DND-41 (cell line): ENCODE measurements at regions not wholly inside any gene's neighbourhood (a gene's known extent, or its start where the extent isn't known, plus 50 kb on each side); places are given as distances from the start of the nearest gene placed in this dataset.

ENCODE experiments used
- ATAC-seq: fragments of 200-7000 bp; cut with Tn5 transposase; 3 replicates; pipeline ENCODE4 v1.9.1; 2021; ENCODE audit warnings: low read depth; ENCODE audit not compliant: insufficient read depth
- DNase-seq: peaks from one replicate; pipeline ENCODE4 v3.0.0-alpha.2; 2020
- H2AFZ ChIP-seq: 2 replicates; pipeline ENCODE4 v1.6.0; 2012; ENCODE audit warnings: low read depth, low read length
- H3K27ac ChIP-seq: 2 replicates; pipeline ENCODE4 v1.5.1; 2012; ENCODE audit warnings: low read length, inconsistent platforms
- H3K27me3 ChIP-seq: fragments of 200-600 bp; sonication (generic); 2 replicates; pipeline ENCODE4 v1.6.0; 2012; ENCODE audit warnings: low read length, mild to moderate bottlenecking, inconsistent platforms; ENCODE audit not compliant: insufficient read depth, poor library complexity
- H3K36me3 ChIP-seq: 2 replicates; pipeline ENCODE4 v1.5.1; 2012; ENCODE audit warnings: low read length, inconsistent platforms; ENCODE audit not compliant: insufficient read depth
- H3K4me1 ChIP-seq: 2 replicates; pipeline ENCODE4 v1.5.1; 2012; ENCODE audit warnings: mild to moderate bottlenecking, low read length; ENCODE audit not compliant: insufficient read depth
- H3K4me2 ChIP-seq: 2 replicates; pipeline ENCODE4 v1.6.0; 2012; ENCODE audit warnings: mild to moderate bottlenecking, moderate library complexity, low read length, inconsistent platforms; ENCODE audit not compliant: insufficient read depth
- H3K4me3 ChIP-seq, 2 experiments: fragments of 200-600 bp in 1 of 2; shearing (Covaris generic) in 1 of 2; 2 replicates each; pipeline ENCODE4 v1.5.1; 2012 to 2016; ENCODE audit warnings: inconsistent platforms in 2 of 2, low read length in 2 of 2, mild to moderate bottlenecking in 2 of 2, low read depth in 1 of 2, moderate library complexity in 1 of 2
- H3K79me2 ChIP-seq: 2 replicates; pipeline ENCODE4 v1.6.0; 2012; ENCODE audit warnings: low read length, inconsistent platforms; ENCODE audit not compliant: insufficient read depth
- H3K9ac ChIP-seq: 2 replicates; pipeline ENCODE4 v1.6.0; 2012; ENCODE audit warnings: low read depth, mild to moderate bottlenecking, inconsistent platforms, low read length, moderate library complexity
- H3K9me3 ChIP-seq: 2 replicates; pipeline ENCODE4 v1.5.1; 2012; ENCODE audit warnings: low read length, moderate library complexity, mild to moderate bottlenecking, inconsistent platforms; ENCODE audit not compliant: insufficient read depth, severe bottlenecking
- H4K20me1 ChIP-seq: 2 replicates; pipeline ENCODE4 v1.6.0; 2012; ENCODE audit warnings: low read length; ENCODE audit not compliant: insufficient read depth
- EZH2 ChIP-seq: IDR thresholded peaks from 3 replicates; pipeline ENCODE4 v1.6.1; 2012; ENCODE audit warnings: borderline replicate concordance, low read depth, mild to moderate bottlenecking, moderate library complexity, low read length, inconsistent platforms; ENCODE audit not compliant: severe bottlenecking
- TF ChIP-seq, protein P1 (sequence below): IDR thresholded peaks from 2 replicates; pipeline ENCODE4 v1.5.1; 2012; ENCODE audit warnings: borderline replicate concordance, low read length, moderate library complexity, mild to moderate bottlenecking; ENCODE audit not compliant: poor library complexity, severe bottlenecking; ENCODE audit errors: extremely low read depth

GRCh38 chr4:64014647-64015046, 394.6 kb downstream of the TECRL start:
- H3K4me1 ChIP-seq, result no peaks in the 10 kb centered on the region
- ATAC-seq, result no peak

DNA sequence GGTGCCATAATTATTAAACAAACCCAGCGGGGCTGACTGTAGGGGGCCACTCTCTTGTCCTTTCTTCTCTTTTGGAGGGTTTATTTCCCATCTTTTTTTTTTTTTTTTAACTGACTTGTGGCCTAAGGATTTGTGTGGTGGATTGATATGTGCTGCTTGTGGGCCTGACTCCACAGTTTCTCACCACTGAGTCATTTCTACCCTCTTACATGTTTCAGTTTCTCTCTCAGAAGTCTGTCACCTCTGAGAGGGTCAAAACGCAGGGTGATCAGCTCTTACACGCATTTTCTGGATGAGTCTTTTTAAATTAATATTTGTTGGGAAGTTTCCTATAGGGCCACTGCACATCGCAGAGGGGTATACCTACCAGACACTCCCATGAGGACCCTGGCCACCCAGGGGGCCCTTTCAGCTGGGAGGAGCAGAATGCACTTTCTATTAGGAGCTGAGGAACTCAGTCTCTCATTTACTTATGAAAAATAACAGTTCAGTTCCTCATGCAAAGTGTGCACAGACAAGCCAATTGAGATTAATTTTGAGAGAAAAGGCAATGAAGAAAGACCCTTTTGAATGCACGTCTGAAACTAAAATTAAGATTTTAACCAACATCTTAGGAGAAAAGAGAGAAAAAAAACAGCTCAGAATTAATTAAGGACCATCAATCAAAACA, 407.9 kb downstream of the TECRL start:
- Histone ChIP-seq H3K27ac (no peak overlapping the region), H3K36me3 (no peaks in the 10 kb centered on the region), H3K4me2 (no peak overlapping the region), H3K9me3 (no peaks in the 10 kb centered on the region), H3K4me1 (no peaks in the 10 kb centered on the region), H3K27me3 (no peaks in the 10 kb centered on the region), H4K20me1 (no peaks in the 10 kb centered on the region), H3K79me2 (no peaks in the 10 kb centered on the region), H2AFZ (no peak overlapping the region), H3K9ac (no peak overlapping the region), H3K4me3 (no peak overlapping the region)
- DNase-seq (no peak), ATAC-seq (no peak)
- TF ChIP-seq, protein P1, sequence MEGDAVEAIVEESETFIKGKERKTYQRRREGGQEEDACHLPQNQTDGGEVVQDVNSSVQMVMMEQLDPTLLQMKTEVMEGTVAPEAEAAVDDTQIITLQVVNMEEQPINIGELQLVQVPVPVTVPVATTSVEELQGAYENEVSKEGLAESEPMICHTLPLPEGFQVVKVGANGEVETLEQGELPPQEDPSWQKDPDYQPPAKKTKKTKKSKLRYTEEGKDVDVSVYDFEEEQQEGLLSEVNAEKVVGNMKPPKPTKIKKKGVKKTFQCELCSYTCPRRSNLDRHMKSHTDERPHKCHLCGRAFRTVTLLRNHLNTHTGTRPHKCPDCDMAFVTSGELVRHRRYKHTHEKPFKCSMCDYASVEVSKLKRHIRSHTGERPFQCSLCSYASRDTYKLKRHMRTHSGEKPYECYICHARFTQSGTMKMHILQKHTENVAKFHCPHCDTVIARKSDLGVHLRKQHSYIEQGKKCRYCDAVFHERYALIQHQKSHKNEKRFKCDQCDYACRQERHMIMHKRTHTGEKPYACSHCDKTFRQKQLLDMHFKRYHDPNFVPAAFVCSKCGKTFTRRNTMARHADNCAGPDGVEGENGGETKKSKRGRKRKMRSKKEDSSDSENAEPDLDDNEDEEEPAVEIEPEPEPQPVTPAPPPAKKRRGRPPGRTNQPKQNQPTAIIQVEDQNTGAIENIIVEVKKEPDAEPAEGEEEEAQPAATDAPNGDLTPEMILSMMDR, result no peak
- no peak for TF ChIP-seq EZH2

More at GRCh38 chr4:64014647-64015046, 394.6 kb downstream of the TECRL start:
- no peak overlapping the region for H3K27ac ChIP-seq
- no peak overlapping the region for H3K9ac ChIP-seq
- H3K4me2 ChIP-seq, result no peak overlapping the region
- H3K36me3 ChIP-seq, result no peaks in the 10 kb centered on the region
- no peak for DNase-seq
- no peaks in the 10 kb centered on the region for H3K27me3 ChIP-seq
- H3K79me2 ChIP-seq, result no peaks in the 10 kb centered on the region
- no peak overlapping the region for H3K4me3 ChIP-seq
- no peak overlapping the region for H2AFZ ChIP-seq
- no peaks in the 10 kb centered on the region for H3K9me3 ChIP-seq
- TF ChIP-seq, protein P1, result no peak
- no peak for TF ChIP-seq EZH2
- H4K20me1 ChIP-seq, result no peaks in the 10 kb centered on the region

DNA sequence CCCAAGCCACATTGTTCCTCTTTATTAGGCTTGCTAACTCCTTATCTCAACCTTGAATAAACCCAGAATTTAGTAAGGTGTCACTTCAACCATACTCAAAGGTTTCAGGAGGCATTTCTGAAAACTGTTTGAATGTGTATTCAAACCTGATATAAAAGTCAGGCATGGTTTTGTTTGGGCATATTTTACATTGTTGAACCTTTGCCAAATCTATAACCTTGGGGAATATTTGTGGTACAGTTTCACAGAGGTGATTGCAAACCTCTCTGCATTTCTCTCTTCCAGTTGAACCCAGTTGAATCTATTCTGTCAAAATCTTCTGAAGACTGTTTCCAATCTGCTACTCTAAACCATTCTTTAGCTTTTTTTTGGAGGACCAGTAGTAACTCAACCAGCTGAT, 409.0 kb downstream of the TECRL start:
- Histone ChIP-seq H3K27me3 (no peaks in the 10 kb centered on the region), H2AFZ (no peak overlapping the region), H3K4me3 (no peak overlapping the region), H4K20me1 (no peaks in the 10 kb centered on the region), H3K9ac (no peak overlapping the region), H3K79me2 (no peaks in the 10 kb centered on the region), H3K27ac (no peak overlapping the region), H3K36me3 (no peaks in the 10 kb centered on the region), H3K4me1 (no peaks in the 10 kb centered on the region), H3K9me3 (no peaks in the 10 kb centered on the region), H3K4me2 (no peak overlapping the region)
- TF ChIP-seq, protein P1, result no peak
- no peak for TF ChIP-seq EZH2
- ATAC-seq (no peak), DNase-seq (no peak)

- H3K9ac ChIP-seq, result no peak overlapping the region
- H3K9me3 ChIP-seq, result peaks cover 5% of the 10 kb centered on the region
- TF ChIP-seq, protein P1, result no peak
- TF ChIP-seq EZH2, result no peak
- H3K27me3 ChIP-seq, result no peaks in the 10 kb centered on the region
- DNase-seq, result no peak
- no peaks in the 10 kb centered on the region for H3K79me2 ChIP-seq
- ATAC-seq, result no peak
- H3K4me3 ChIP-seq, result no peak overlapping the region
- no peak overlapping the region for H3K4me2 ChIP-seq
- H3K36me3 ChIP-seq, result no peaks in the 10 kb centered on the region
- H3K27ac ChIP-seq, result no peak overlapping the region
- H4K20me1 ChIP-seq, result no peaks in the 10 kb centered on the region
- H3K4me1 ChIP-seq, result no peaks in the 10 kb centered on the region
- no peak overlapping the region for H2AFZ ChIP-seq
Measured at GRCh38 chr4:63986253-63986652, 423.0 kb downstream of the TECRL start.
